Umbilical cord (tissue), 1 donor: ENCODE measurements at regions not wholly inside any gene's neighbourhood (a gene's known extent, or its start where the extent isn't known, plus 50 kb on each side); places are given as distances from the start of the nearest gene placed in this dataset.
A peak's percentile ranks its signal among the peaks of the same experiment; 100 is the strongest.
"Not testable (repeated sequence)": the region's sequence is repeated elsewhere in the genome, so short reads cannot be mapped to it uniquely, and the experiment has no call there.

Experiments used
- DNase-seq: peaks from one replicate; pipeline ENCODE4 v3.0.0-alpha.2; 2015; ENCODE audit warnings: low spot score

- DNase-seq: peak; percentile 9
Measured at GRCh38 chr16:80123189-80123588, 417.6 kb upstream of the DYNLRB2 start.

- peak; percentile 86 for DNase-seq
Measured at GRCh38 chr16:80122115-80122514, 418.7 kb upstream of the DYNLRB2 start.

GRCh38 chr16:80121522-80121909, 419.3 kb upstream of the DYNLRB2 start:
- peak; percentile 21 for DNase-seq

GRCh38 chr16:80120899-80121521, 419.8 kb upstream of the DYNLRB2 start:
- DNase-seq: peak; percentile 42

- no peak for DNase-seq
Measured at GRCh38 chr16:80117556-80118130, 423.1 kb upstream of the DYNLRB2 start.

GRCh38 chr16:80116711-80117110, 424.1 kb upstream of the DYNLRB2 start:
- DNase-seq: no peak

GRCh38 chr16:80114699-80115098, 426.1 kb upstream of the DYNLRB2 start:
- DNase-seq: no peak

- DNase-seq: peak; percentile 11
Measured at GRCh38 chr16:80113873-80114574, 426.8 kb upstream of the DYNLRB2 start.

- DNase-seq: no peak
Measured at GRCh38 chr16:80109581-80109980, 431.2 kb upstream of the DYNLRB2 start.

GRCh38 chr16:80107900-80108299, 432.9 kb upstream of the DYNLRB2 start:
- DNase-seq: no peak

GRCh38 chr16:80105751-80106150, 435.0 kb upstream of the DYNLRB2 start:
- no peak for DNase-seq

- peak; percentile 64 for DNase-seq
Measured at GRCh38 chr16:80105160-80105559, 435.6 kb upstream of the DYNLRB2 start.

GRCh38 chr16:80104401-80104800, 436.4 kb upstream of the DYNLRB2 start:
- DNase-seq: no peak

- no peak for DNase-seq
Measured at GRCh38 chr16:80103463-80103862, 437.3 kb upstream of the DYNLRB2 start.

GRCh38 chr16:80100846-80101451, 439.8 kb upstream of the DYNLRB2 start:
- no peak for DNase-seq

- DNase-seq: no peak
Measured at GRCh38 chr16:80100186-80100585, 440.6 kb upstream of the DYNLRB2 start.

- DNase-seq: no peak
Measured at GRCh38 chr16:80097098-80097497, 443.7 kb upstream of the DYNLRB2 start.

GRCh38 chr16:80092681-80093080, 448.1 kb upstream of the DYNLRB2 start:
- DNase-seq: no peak

GRCh38 chr16:80091453-80091852, 449.3 kb upstream of the DYNLRB2 start:
- not testable (repeated sequence) for DNase-seq

GRCh38 chr16:80085606-80086005, 455.2 kb upstream of the DYNLRB2 start:
- no peak for DNase-seq

GRCh38 chr16:80084614-80085013, 456.2 kb upstream of the DYNLRB2 start:
- DNase-seq: peak; percentile 88

- DNase-seq: no peak
Measured at GRCh38 chr16:80084163-80084562, 456.6 kb upstream of the DYNLRB2 start.

GRCh38 chr16:80082906-80083305, 457.9 kb upstream of the DYNLRB2 start:
- DNase-seq: no peak
